GM12891 (cell line): ENCODE measurements at regions not wholly inside any gene's neighbourhood (a gene's known extent, or its start where the extent isn't known, plus 50 kb on each side); places are given as distances from the start of the nearest gene placed in this dataset.

Experiments used
- POLR2A ChIP-seq: IDR thresholded peaks from 2 replicates; pipeline ENCODE4 v1.6.1; 2011; ENCODE audit warnings: low read depth, low read length, control low read depth
- POLR2AphosphoS5 ChIP-seq: IDR thresholded peaks from 2 replicates; pipeline ENCODE4 v1.6.1; 2011; ENCODE audit warnings: low read depth, low read length, control low read depth
- SPI1 ChIP-seq: IDR thresholded peaks from 2 replicates; pipeline ENCODE4 v1.6.1; 2011; ENCODE audit warnings: low read depth, low read length, control low read depth

- TF ChIP-seq POLR2AphosphoS5 (no peak), SPI1 (no peak), POLR2A (no peak)
These were observed 610.5 kb downstream of the ACTL7B start for GRCh38 chr9:108245331-108245730.
